ENCODE measurements at regions not wholly inside any gene's neighbourhood (a gene's known extent, or its start where the extent isn't known, plus 50 kb on each side); places are given as distances from the start of the nearest gene placed in this dataset.

- TF ChIP-seq, protein P1, sequence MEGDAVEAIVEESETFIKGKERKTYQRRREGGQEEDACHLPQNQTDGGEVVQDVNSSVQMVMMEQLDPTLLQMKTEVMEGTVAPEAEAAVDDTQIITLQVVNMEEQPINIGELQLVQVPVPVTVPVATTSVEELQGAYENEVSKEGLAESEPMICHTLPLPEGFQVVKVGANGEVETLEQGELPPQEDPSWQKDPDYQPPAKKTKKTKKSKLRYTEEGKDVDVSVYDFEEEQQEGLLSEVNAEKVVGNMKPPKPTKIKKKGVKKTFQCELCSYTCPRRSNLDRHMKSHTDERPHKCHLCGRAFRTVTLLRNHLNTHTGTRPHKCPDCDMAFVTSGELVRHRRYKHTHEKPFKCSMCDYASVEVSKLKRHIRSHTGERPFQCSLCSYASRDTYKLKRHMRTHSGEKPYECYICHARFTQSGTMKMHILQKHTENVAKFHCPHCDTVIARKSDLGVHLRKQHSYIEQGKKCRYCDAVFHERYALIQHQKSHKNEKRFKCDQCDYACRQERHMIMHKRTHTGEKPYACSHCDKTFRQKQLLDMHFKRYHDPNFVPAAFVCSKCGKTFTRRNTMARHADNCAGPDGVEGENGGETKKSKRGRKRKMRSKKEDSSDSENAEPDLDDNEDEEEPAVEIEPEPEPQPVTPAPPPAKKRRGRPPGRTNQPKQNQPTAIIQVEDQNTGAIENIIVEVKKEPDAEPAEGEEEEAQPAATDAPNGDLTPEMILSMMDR (IDR thresholded peaks at IDR 0.05; ENCODE audit: low read depth, low read length, missing control alignments): no peak
- DNase-seq (ENCODE audit: low read depth): no peak
- H3K4me3 ChIP-seq (ENCODE audit: low read depth, low read length): no peak overlapping the region
These were observed 179.9 kb downstream of the NPHP4 start for GRCh38 chr1:5812295-5812694.

DNA sequence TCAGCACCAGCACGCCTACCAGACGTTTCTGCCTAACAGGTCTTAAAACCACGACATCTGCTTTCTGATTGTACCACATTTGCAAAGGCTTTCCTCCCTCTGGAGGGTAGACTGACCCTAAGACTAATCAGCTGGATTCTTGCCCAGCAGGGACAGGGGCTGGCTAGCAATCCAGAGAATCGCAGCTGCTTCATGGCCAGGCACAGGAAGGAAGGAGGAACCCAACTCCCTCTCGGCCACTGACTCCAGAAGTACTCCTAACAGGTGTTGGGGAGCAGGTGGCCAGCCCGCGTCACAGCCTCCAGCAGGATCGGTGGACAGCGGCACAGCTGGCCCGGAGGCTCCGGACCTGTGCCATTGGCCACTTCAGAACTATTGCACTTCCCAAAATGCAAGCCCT is 180.8 kb downstream of the NPHP4 start:
- DNase-seq (ENCODE audit: low read depth): no peak
- H3K4me3 ChIP-seq (ENCODE audit: low read depth, low read length): no peak overlapping the region
- TF ChIP-seq, protein P1 (IDR thresholded peaks at IDR 0.05; ENCODE audit: low read depth, low read length, missing control alignments): no peak

DNA sequence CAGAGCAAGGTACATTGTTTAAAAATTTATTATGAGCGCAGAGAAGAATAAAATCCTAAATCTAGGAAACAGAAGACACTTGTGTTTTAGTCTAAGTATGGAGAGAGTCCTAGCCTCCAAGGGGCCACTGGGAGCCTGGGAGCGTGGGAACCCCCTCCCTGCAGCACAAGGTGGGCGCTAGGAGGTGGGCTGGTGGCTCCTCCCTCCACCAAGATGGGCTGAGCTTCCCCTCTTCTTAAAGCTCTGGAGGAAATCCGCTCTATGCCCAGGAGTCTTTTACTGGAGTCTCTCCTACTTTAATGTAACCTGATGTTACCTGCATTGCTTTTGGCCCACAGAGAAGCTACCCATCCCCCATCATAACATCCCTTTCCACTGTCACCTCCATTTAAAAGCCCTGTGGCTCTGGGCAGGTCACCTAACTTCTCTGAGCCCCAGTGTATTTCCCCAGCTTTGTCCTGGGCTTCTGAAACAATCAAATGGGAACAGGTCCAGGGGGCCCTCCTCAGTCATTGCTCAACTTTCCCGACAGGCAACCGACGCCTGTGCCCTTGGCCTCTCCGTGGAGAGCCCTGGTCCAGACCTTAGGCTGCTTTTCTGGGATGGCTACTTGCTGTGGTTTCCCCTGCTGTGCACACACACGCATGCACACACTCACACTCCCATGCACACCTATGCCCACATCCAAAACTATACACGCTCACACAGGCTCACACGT is 181.5 kb downstream of the NPHP4 start:
- TF ChIP-seq, protein P1 (IDR thresholded peaks at IDR 0.05; ENCODE audit: low read depth, low read length, missing control alignments): no peak
- H3K4me3 ChIP-seq (ENCODE audit: low read depth, low read length): no peak overlapping the region
- no peak for DNase-seq (ENCODE audit: low read depth)

DNA sequence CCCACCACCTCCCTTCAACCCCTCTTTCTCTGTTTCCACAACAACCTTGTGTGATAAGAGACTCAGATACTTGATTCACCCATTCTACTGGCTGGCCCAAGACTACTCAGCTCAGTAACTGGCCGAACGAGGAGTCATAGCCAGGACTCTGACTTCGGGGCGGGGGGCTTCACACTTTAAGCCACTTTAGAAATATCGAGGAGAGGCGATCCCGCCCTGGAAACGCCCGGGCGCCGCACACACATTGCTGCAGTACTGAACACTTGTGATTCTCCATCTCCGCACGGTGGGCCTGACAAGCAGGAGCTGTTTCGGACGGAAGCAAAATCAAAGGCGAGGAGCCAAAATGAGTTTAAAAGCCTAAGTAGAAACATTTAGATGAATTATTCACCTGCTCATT is 182.1 kb downstream of the NPHP4 start:
- DNase-seq (ENCODE audit: low read depth): no peak

DNA sequence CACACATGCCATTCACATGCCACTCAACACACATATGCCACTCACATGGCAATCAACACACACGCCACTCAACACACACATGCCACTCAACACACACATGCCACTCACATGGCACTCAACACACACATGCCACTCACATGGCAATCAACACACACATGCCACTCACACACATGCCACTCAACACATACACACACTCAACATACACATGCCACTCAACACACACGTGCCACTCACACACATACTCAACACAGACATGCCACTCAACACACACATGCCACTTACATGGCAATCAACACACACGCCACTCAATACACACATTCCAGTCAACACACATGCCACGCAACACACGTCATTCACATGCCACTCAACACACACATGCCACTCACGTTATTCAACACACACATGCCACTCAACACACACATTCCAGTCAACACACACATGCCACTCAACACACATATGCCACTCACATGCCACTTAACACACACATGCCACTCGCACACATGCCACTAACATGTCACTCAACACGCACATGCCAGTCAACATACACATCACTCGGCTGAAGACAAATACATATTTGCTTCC is 182.9 kb downstream of the NPHP4 start:
- H3K4me3 ChIP-seq (ENCODE audit: low read depth, low read length): no peak overlapping the region
- TF ChIP-seq, protein P1 (IDR thresholded peaks at IDR 0.05; ENCODE audit: low read depth, low read length, missing control alignments): no peak
- DNase-seq (ENCODE audit: low read depth): no peak

More for the DNA sequence above, 182.1 kb downstream of the NPHP4 start:
- TF ChIP-seq, protein P1 (IDR thresholded peaks at IDR 0.05; ENCODE audit: low read depth, low read length, missing control alignments): no peak
- H3K4me3 ChIP-seq (ENCODE audit: low read depth, low read length): no peak overlapping the region

GRCh38 chr1:5803851-5804250 is 188.4 kb downstream of the NPHP4 start:
- TF ChIP-seq, protein P1 (IDR thresholded peaks at IDR 0.05; ENCODE audit: low read depth, low read length, missing control alignments): no peak
- DNase-seq (ENCODE audit: low read depth): no peak
- H3K4me3 ChIP-seq (ENCODE audit: low read depth, low read length): no peak overlapping the region

DNA sequence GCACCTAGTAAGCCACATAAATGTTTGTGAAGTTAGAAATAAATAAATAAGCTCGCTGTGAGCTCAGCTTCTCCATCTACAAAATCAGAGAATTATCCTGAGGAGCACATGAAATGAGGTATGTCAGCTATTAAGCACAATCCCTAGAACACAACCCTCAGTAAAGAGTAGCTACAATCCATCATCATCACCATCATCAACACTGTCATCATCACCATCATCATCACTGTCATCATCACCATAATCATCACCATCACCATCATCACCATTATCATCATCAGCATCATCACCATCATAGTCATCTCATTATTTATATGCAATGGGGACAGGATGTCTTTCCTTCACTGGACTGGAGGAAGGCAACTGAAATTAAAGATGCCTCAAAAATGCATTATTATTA is 189.6 kb downstream of the NPHP4 start:
- no peak for DNase-seq (ENCODE audit: low read depth)
- TF ChIP-seq, protein P1 (IDR thresholded peaks at IDR 0.05; ENCODE audit: low read depth, low read length, missing control alignments): no peak
- no peak overlapping the region for H3K4me3 ChIP-seq (ENCODE audit: low read depth, low read length)

Data from GM12864 (cell line).